Stimulated activated CD4-positive, alpha-beta T cell treated with anti-CD3 and anti-CD28 coated beads, Interleukin-15, amount 100 ng/mL, for 24 hours (primary cell): ENCODE measurements at regions not wholly inside any gene's neighbourhood (a gene's known extent, or its start where the extent isn't known, plus 50 kb on each side); places are given as distances from the start of the nearest gene placed in this dataset.
"Not testable (repeated sequence)": the region's sequence is repeated elsewhere in the genome, so short reads cannot be mapped to it uniquely, and the experiment has no call there.

ENCODE experiments used
- DNase-seq: peaks from one replicate; pipeline ENCODE4 v3.0.0-alpha.2; 2020

DNA sequence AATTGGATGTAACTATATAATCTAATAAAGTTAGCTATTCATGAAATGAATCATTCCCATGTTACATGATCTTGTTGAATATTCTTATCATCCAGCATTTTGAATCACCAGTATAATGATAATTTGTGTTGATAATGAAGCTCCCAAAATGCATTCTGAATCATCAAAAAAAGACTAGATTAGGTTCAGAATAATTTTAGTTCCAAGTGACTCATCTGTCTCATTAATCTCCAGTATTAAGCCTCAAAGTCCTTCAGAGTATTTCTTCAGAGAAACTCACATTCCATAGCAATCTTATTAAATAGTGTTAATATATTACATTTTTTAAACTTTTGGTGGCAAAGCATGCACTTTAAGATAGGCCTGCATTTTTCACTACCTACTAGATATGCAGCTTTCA is 207.5 kb downstream of the SLITRK5 start:
- DNase-seq = no peak

DNA sequence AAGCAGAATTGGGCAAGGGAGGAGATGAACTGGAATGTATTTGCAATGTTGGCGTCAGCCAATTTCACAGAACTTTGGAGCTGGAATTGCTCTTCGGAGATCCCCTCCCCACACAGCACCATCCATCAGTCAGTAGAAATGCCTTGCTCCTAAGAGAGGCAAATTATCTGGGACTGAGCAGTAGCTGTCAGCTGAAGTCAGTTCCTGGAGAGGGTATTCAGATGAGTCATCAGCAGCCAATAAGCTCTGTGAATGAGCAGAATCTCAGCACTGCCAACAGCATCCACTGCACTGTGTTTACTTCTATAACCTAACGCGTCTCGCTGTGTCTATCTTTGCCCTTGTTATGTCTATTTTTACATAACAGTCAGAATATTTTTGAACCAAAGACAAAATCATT is 213.7 kb downstream of the SLITRK5 start:
- no peak for DNase-seq

DNA sequence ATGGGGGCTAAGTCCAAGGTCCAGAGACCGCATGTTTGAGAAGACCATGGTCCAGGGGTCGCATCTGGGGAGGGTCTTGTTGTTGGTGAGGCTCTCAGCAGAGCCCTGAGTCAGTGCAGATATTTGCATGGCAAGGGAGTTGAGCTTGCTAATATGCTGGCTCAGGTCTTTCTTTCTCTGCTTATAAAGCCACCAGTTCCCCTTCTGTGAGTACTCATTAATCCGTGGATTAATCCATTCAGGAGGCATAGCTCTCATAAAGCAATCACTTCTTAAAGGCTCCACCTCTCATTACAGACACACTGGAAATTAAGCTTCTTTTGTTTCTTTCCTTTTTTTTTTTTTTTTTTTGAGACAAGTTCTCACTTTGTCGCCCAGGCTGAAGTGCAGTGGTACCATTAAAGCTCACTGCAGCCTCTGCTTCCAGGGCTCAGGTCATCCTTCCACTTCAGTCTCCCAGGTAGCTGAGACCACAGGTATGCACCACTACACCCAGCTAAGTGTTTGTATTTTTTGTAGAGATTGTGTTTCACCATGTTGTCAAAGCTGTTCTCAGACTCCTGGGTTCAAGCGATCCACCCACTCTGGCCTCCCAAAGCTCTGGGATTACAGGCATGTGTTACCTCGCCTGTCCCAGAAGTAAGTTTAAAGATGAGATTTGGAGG is 216.4 kb downstream of the SLITRK5 start:
- DNase-seq = no peak

DNA sequence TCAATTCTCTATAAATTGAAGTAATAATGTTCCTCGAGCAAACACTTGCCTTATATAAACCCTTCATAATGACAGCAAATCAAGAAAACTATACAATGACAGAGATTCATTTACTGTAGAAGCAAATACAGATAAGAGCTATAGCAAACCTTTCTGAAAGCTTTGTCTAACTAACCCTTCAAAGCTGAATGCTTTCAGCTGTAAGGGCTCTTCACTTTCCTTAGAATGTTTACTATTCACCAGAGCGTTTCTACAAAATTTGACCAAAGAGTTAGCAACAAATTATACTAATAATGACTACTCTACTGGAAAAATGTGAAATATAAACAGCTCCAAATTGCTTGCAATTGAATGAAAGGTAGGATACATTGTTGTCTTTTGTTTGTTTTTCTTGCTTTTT is 218.1 kb downstream of the SLITRK5 start:
- DNase-seq = no peak

DNA sequence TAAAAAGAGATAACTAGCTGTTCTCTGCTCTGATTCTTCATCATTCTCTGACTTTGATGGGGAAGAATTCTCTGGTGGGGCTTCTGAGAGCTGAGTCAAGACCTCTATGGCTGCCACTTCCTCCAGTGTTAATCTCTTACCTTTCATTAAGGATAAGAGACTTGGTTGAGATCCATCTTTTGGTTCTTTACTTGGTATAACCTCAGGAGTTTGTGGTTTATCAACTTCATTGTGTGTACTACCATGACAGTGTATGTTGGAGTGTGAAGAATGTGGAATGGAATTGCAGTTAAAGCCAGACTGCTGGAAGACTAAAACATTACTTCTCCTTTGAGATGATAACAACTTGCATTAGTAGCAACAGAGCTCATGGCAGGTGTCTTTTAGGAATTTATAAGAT is 222.0 kb downstream of the SLITRK5 start:
- DNase-seq = no peak

DNA sequence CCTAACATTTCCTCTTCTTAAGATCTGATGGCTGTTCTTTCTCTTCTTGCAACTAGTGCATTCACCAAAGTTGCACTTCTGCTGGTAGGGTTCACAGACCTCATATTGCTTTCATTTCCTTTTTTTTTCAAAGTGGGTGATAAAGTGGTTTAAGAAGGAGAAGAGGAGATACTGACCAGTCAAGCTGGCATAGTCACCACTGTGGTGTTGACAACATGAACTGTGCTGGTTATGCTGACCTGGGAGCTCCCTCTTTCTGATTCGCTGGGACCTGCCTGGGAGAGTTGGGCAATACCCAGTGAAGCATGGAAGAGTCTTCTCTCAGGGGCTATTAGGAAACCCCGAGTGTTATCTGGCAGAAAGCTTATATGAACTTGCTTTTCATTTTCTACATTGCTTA is 222.9 kb downstream of the SLITRK5 start:
- no peak for DNase-seq

DNA sequence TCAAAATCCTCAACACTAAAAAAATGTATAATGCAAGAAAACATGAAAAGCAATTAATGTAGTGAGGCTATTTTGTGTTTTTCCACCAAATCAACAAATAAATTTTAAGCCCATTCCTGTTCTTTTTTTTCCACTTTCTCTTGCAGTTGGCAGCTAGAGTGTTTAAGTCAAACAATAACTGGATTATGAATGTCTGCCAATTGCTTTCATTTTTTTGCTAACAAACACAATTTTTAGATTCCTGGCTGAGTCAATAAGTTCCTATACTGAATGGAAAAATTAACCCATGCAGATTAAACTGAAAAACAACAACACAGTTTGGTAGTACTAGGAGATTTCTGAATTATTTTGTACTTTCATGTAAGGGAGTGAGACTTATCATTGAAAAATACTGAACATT is 232.4 kb downstream of the SLITRK5 start:
- DNase-seq = no peak

DNA sequence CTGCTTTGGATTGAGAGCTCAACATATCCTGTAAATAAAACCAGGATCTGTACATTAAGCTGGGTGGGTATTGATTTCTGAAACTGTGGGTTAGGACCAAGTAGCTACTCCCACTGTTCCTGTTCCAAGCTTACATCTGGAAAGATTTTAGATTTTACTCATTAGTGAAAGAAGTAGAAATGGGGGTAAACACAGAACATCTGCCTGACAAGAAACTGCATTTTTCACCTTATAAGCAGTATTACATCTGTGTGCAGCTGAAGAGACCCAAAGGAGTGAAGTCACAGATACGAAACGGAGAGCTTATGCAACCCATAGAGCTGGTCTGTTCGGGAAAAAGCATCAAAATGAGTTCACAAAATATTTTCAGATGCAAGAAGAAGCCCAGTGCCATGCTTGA is 235.2 kb downstream of the SLITRK5 start:
- DNase-seq = no peak

DNA sequence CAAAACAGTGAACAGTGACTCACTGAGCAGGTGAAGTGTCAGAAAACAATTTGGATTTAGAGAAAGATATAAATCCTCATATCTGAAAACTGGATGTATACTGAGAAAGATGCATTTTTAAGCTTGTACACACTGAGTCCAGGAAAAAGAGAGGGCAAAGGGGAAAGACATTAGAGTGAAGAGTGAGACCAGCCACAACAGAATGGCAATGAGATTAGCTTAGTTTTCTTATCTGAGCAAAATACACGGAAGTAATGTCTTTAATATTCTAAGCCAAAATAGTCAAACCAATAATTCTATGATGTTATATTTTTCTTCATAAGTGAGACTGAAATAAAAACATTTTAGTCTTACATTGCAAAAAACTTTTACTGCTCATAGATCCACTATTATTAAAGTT is 236.0 kb downstream of the SLITRK5 start:
- DNase-seq = no peak

DNA sequence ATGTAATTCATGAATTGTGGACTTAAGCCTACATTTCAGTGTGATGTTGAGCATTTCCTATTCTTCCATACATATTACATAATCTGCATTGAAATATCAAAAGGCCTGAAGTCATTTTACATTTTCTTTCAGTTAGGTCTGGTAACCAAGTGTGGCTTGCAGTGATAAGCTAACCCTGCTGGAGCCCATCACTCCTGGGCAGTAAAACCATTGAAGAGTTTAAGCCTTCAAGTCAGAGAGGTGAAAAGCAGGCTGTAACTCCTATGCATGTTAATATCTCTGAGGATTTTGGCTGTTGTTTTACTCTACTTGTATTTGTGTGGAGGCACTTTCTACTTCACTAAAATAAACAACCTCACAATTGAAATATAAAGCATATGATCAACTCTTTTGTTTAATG is 248.8 kb downstream of the SLITRK5 start:
- DNase-seq = no peak

DNA sequence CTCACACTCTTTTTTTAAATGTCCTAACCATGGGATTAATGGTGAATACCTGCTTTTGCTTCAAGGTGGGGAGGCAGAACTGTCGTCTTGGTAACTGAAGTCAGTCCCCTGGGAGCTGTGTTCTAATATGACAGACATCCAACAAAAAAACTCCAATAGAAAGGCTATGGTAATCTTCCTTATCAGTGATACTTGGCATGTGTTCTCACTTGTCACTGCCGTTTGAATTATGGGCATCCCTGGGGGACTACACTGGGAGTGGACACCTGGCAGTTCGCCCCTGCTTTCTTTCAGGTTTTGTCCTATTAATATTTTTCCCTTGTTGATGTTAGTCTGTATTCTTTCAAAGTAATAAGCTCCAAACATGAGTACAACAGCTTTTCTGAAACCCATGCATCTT is 252.6 kb downstream of the SLITRK5 start:
- DNase-seq = no peak

DNA sequence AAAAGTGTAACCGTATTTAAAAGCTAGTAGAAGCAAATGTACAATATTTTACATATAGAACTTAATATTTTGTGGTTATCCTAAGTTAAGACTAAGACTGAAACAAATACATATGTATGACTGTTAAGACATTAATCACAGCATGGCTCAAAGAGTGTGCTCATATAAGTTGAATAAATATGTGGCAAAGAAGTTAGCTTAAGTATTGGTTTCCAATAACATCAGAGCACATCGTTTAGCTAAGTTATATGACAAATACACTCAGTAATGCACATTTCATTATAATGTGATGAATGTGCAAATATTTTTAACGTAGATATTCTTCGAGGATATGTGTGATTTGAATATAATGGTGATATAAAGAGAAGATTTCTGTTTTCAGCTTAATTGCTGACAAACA is 253.8 kb downstream of the SLITRK5 start:
- no peak for DNase-seq

DNA sequence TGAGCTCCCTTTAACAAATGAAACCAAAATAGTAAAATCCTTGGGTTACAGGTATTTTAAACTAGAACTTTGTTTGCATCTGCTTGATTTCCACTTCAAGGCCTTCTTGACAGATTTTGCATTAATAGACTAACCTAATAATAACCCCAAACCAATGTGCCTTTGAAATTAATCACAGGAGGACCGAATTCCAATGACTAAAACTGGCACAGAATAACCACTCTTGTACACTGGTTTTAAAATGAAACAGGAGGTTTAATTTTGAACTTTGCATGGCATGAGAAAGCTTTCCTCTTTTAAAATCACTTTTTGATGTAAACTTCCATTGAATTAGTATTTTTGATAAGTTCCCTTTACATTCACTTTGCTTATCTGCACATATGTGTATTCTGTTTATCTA is 269.6 kb downstream of the SLITRK5 start:
- no peak for DNase-seq

DNA sequence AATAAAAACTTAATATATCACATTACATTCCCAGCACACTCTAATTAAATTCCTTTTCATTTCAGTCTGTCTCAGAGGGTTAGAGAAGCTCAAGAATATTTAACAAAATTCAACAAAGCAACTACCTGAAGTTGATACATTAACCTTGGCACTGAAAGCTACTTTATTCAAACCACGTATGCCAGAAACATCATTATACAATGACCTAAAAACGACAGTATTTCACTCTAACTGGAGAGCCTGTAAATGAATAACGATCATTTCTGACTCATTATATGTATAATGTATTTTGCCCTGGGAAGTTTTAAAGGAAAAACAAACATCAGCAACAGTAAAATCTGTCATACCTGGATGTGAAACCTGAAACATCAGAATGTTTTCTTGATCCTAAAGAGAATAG is 270.1 kb downstream of the SLITRK5 start:
- DNase-seq = no peak

DNA sequence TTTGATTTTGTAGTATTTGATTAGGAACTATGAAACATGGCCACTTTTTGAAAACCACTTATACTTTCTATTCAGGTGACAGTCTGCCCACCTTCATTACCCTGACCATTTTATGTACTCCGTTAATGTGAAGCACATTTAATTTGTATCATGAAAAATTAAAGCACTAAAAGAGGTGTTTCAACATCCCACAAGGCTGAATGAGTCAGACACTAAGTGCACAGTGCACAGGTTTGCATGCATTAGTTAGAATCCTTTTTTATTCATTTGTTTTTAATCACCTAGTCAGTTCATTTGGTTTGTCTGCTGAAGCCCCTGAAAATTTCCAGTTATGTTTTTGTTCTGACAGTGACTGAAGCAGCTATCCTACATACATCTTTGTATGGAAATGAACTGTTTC is 271.0 kb downstream of the SLITRK5 start:
- DNase-seq = no peak

DNA sequence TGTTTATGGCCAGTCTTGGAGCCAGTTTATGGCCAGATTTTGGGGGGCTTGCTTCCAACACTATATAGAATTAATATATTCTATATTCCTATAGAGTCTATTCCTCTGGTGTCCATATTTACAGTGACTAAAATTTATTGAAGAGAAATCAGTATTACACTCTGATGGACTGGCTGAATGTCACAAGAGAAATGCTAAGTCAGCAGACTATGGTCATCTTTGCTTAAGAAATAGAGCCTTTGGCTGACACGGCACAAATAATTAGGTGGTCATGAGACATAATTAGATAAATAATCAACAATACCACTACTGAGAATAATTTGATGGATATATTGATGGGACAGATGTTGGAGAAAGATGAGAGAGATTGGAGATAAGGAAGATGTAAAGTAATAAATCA is 272.9 kb downstream of the SLITRK5 start:
- no peak for DNase-seq

DNA sequence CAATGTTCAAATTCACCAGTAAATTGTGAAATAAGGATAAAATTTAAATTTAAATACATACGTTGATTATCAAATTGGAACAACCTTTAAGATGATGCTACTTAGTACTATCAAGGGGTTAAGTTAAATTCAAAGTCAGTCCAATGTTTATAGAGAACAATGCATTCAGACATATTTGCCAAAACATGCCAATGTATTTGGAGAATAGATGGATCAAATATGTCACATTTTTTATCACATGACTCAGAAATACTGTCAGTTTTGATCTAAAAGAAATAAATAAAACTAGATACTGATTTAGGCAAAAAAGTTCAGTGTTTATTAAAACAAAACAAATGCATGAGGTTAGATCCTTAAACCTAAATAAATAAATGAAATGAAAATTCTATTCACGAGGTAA is 281.2 kb downstream of the SLITRK5 start:
- DNase-seq = no peak

DNA sequence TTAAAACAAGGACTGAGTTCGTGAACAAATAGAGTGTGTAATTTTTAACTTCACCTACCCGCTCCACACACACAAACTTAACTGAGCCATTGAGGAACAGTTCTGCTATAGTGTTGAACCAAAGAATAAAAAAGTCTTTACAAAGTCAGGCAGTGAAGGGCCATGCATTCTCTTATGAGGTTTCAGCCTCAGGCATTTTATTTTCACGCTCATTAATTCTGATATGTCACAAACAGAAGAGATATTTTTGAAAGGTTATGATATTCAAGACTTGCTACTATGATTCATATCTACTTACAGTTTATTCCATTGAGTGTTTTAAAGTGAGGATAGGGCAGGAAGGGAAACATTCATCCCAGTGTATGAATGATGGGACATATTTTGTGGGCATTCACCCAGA is 282.2 kb downstream of the SLITRK5 start:
- DNase-seq = no peak

DNA sequence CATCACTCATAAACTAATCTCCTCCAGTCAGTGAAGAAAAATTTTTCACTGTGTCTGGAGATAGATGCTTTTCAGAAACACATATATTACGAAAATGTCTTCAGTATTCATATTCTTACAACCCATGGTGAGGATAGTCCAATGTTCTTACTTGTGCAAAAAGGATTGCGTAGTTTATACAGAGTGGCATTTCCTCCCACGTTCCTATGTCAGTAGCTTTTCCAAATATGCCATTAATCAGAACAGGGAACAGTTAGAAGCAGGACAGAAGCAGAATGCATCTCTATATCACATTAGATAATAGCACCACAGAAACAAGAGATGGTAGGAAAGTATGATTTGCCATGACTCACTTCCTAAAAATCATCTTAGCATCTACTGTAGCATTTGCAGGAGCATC is 282.9 kb downstream of the SLITRK5 start:
- DNase-seq = no peak

DNA sequence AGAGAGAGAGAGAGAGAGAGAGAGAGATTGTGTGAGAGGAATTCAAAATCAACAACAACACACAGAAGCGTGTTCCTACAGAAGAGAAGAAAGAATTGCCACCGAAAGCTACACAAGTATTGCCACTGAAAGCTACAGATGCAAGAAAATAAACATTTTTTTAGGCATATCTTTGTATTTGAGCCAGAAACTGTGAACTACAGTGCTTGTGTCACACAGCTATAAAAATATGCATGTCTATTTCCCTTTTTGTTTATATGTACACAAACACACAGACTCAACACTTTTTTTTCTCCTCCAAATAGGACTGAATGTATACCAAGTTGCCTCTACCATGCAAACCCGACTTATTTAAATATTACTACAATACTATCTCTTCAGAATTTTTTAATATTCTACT is 290.4 kb downstream of the SLITRK5 start:
- DNase-seq = no peak

DNA sequence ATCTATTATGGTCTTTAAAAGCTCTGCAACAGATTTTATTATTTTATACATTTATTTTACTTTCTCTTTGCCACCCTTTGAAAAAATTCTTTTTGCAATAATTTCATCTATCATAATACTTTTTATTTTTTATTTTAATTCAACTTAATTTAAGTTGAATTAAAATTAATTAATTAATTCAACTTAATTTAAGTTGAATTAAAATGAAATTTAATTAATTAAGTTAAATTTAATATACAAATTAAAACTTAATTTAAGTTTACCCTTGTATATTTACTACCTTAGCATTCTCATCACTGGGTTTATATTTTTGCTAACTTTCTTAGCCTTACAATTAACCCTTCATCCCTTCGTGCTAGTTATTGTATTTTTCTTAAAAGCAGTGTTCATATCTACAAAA is 301.4 kb downstream of the SLITRK5 start:
- no peak for DNase-seq

DNA sequence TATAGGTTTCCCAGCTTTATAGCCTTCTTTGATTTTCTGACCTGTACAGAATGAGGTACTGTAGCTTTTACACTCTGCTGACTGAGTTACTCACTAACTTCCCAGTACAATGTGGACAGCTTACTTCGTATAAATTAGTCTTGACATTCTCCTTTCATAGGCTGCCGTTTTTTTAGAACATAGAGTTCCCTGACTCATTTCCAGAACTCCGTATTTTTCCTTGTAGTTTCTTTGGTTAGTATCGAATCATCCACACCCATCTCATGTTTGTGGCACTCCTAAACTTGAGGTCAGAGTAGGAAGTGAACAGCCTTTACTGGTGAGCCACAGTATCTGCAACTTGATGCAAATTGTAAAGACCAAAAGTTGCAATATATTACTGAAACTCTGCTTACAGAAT is 303.9 kb downstream of the SLITRK5 start:
- DNase-seq = no peak

DNA sequence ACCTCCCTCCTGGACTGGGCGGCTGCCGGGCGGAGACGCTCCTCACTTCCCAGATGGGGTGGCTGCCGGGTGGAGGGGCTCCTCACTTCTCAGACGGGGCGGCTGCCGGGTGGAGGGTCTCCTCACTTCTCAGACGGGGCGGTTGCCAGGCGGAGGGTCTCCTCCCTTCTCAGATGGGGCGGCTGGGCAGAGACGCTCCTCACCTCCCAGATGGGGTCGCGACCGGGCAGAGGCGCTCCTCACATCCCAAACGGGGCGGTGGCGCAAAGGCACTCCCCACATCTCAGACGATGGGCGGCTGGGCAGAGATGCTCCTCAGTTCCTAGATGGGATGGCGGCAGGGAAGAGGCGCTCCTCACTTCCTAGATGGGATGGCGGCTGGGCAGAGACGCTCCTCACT is 305.5 kb downstream of the SLITRK5 start:
- DNase-seq = not testable (repeated sequence)

DNA sequence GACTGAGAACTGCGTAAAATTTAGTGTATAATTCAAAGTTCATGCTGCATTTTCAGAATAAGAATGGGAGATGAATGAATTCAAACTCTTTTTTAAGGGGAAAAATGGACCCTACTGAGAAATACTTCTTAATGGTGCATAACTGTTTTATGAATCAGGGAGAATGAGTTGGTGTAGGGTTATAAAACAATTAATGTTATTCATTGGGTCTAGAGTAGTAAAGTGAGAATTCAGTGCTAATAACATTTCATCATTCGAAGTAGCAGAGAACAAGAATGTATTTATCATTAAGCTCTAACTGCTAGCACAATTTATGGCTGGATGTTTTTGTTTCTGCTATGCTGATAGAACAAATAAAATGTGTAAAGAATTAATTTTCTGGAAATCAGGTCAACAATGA is 310.2 kb downstream of the SLITRK5 start:
- no peak for DNase-seq

DNA sequence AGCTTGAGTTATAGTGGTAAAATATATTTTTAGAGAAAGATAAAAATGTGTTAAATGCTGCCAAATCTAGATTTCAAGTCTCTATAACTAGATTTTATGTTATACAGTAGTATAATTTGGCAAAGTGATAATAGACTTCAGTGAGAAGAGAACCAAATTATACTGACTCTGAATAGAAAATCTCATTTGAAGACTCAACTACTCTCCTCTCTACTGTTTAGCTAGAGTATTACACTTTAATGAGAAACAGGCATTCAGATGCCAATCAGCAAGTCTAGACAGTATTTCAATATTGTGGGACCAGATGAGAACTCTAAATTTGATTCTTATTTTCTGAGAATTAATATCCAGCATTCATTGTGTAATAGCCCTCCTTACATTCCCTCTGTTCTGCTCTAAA is 311.2 kb downstream of the SLITRK5 start:
- DNase-seq = no peak
